ENCODE measurements at regions not wholly inside any gene's neighbourhood (a gene's known extent, or its start where the extent isn't known, plus 50 kb on each side); places are given as distances from the start of the nearest gene placed in this dataset.

DNA sequence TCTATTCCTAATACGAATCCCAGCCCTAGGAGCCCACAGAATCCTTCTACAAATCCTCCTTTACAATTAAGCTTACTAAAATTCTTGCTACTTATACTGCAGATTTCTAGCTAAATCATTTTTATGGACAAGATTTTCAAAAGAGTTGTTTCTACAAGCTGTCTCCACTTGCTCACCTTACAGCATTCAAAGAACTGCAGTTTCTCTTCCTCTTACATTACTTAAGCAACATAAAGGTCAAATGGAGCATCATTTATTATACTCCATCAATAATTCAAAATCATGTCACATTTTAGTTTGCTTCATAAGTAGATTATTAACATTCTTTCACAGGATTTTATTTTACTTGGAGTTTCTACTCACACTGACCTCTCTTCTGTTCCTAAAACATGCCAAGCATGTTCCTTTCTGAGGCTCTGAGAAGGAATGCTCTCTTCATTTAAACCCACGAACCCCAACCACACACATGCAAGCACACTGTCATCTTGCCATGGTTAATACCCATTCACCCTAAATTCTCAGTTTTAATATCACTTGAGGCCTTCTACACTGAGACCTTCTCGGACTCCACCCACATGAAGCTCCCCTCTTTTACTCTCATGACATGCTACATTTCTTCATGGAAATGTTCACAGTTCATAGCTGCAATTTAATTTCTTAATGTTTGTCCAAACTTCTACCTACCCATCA lies 388.2 kb downstream of the TBC1D32 start:
- TF ChIP-seq, protein P1, sequence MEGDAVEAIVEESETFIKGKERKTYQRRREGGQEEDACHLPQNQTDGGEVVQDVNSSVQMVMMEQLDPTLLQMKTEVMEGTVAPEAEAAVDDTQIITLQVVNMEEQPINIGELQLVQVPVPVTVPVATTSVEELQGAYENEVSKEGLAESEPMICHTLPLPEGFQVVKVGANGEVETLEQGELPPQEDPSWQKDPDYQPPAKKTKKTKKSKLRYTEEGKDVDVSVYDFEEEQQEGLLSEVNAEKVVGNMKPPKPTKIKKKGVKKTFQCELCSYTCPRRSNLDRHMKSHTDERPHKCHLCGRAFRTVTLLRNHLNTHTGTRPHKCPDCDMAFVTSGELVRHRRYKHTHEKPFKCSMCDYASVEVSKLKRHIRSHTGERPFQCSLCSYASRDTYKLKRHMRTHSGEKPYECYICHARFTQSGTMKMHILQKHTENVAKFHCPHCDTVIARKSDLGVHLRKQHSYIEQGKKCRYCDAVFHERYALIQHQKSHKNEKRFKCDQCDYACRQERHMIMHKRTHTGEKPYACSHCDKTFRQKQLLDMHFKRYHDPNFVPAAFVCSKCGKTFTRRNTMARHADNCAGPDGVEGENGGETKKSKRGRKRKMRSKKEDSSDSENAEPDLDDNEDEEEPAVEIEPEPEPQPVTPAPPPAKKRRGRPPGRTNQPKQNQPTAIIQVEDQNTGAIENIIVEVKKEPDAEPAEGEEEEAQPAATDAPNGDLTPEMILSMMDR (IDR thresholded peaks at IDR 0.05; ENCODE audit: poor library complexity, severe bottlenecking) = no peak
- TF ChIP-seq MXI1 (conservative IDR thresholded peaks at IDR 0.05; ENCODE audit: poor library complexity, severe bottlenecking) (no peak), RAD21 (conservative IDR thresholded peaks at IDR 0.05) (no peak), EZH2 (IDR thresholded peaks at IDR 0.05; ENCODE audit: borderline replicate concordance, insufficient read depth, low read length, poor library complexity, severe bottlenecking) (no peak), EP300 (conservative IDR thresholded peaks at IDR 0.05; ENCODE audit: poor library complexity, severe bottlenecking) (no peak), POLR2AphosphoS5 (IDR thresholded peaks at IDR 0.05) (no peak)

Measured in neural cell (in vitro differentiated cells).